Heart left ventricle (tissue), 16 donors: ENCODE measurements at regions not wholly inside any gene's neighbourhood (a gene's known extent, or its start where the extent isn't known, plus 50 kb on each side); places are given as distances from the start of the nearest gene placed in this dataset.
"Not testable (repeated sequence)": the region's sequence is repeated elsewhere in the genome, so short reads cannot be mapped to it uniquely, and the experiment has no call there.

Experiments used
- ATAC-seq, 4 donors: fragments of 200-7000 bp; cut with Tn5 transposase; one replicate each; pipeline ENCODE4 v1.9.1; 2020 to 2022; ENCODE audit warnings: moderate library complexity in 4 of 4, mild to moderate bottlenecking in 3 of 4, moderate number of reproducible peaks in 1 of 4
- DNase-seq, 5 donors: peaks; one replicate each; pipeline ENCODE4 v3.0.0-alpha.2; 2020
- H3K27ac ChIP-seq, 12 donors: fragments of 200-600 bp; sonication (generic) in 4 of 12; one replicate each; pipeline versions ENCODE4 v1.5.0 to v1.8.0; 2016 to 2022; ENCODE audit warnings: mild to moderate bottlenecking in 2 of 12
- H3K27me3 ChIP-seq, 9 donors: fragments of 200-600 bp; sonication (generic) in 2 of 9; one replicate each; pipeline versions ENCODE4 v1.5.1 to v1.8.0; 2016 to 2022; ENCODE audit warnings: mild to moderate bottlenecking in 3 of 9
- H3K36me3 ChIP-seq, 9 donors: fragments of 200-600 bp; sonication (generic) in 2 of 9; one replicate each; pipeline versions ENCODE4 v1.5.0 to v1.8.0; 2018 to 2022; ENCODE audit warnings: mild to moderate bottlenecking in 2 of 9
- H3K4me1 ChIP-seq, 12 donors: fragments of 200-600 bp; sonication (generic) in 4 of 12; one replicate each; pipeline versions ENCODE4 v1.5.0 to v1.8.0; 2016 to 2022; ENCODE audit warnings: mild to moderate bottlenecking in 3 of 12
- H3K4me3 ChIP-seq, 12 donors: fragments of 200-600 bp; sonication (generic) in 4 of 12; one replicate each; pipeline versions ENCODE4 v1.5.0 to v1.8.0; 2017 to 2022; ENCODE audit warnings: mild to moderate bottlenecking in 9 of 12, moderate library complexity in 4 of 12
- H3K9me3 ChIP-seq, 12 donors: fragments of 200-600 bp; sonication (generic) in 4 of 12; one replicate each; pipeline versions ENCODE4 v1.5.0 to v1.8.0; 2016 to 2022; ENCODE audit warnings: mild to moderate bottlenecking in 1 of 12
- POLR2A ChIP-seq, 2 donors: fragments of 450-650 bp; IDR thresholded peaks; one replicate each; pipeline ENCODE4 v1.6.1; 2017; ENCODE audit warnings: antibody characterized with exemption in 2 of 2, mild to moderate bottlenecking in 2 of 2, moderate library complexity in 2 of 2
- WGBS, 4 donors: extraction: QIAGEN DNeasy Blood & Tissue Kit in 2 of 4; methylation state at CpG; one replicate each; pipeline versions ENCODE4 v1.1.5 to v1.1.7; 2013 to 2018; 5-methylcytosine and 5-hydroxymethylcytosine counted together
- intact Hi-C, 10 donors: fragments of 100-400 bp; cut with DNase I; formaldehyde crosslinking; loops; one replicate each; pipeline versions ENCODE4 v1.11.1 to v1.14.2; 2022
- TF ChIP-seq, protein P1 (sequence below), 12 donors: fragments of 200-600 bp; sonication (generic) in 4 of 12; IDR thresholded peaks; one replicate each; pipeline versions ENCODE4 v1.5.0 to v1.8.0; 2018 to 2022; ENCODE audit warnings: antibody characterized with exemption in 12 of 12, mild to moderate bottlenecking in 5 of 12
- donor health status: ischemic (EF 13 %, LVEDD 7.1; RV severe dilation, severe dysfunction).
- donor health status: healthy with polysubstance abuse.
- donor health status: DM: no; HTN: yes; CAD: no.
- donor health status: DM: no; HTN: no; CAD: no.
- donor health status: ischemic (EF 25% LVEDD 6.9; RV normal size, moderate dysfunction).
- donor health status: ischemic (EF 25% LVEDD 5.7; RV mildly dilated, moderate dysfunction).
- donor health status: healthy.
- donor health status: DM: yes; HTN: yes; CAD: no.
- donor health status: ischemic (EF 35%, LVEDD 5.7; RV mildly dilated, moderate dysfunction).
- donor health status: nonischemic (EF 11% LVEDD 7.7; RV severe dilation, severe dysfunction).
- donor health status: DM: yes; HTN: yes; CAD: no.
- donor health status: PGD.
- donor health status: ischemic (EF 29% LVEDD 5.4; RV normal size, mild dysfunction).
- donor health status: nonischemic (EF 23%, LVEDD 6.1; RV moderate dilation, normal function).

DNA sequence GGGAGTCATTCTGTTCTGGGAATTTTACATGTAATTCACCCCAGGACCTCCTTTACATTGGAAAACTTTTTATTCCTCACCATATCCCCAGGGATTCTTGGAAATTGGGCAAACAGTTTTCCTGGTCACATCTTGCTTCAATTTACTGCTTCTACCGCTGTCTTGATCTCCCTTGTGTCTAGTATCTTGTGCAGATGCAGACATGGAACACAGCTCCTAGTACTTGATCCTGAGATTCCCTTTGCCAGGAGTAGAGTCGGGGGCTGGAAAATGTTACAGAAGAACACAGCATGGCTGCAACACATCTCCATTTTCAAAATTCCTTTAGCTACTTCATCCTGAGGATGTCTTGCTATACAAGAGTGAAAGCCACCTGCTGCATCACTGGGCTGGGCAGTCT, 472.8 kb downstream of the PLCL1 start:
- DNase-seq (no peak), ATAC-seq (no peak)
- Histone ChIP-seq H3K4me3 (no peak overlapping the region), H3K9me3 (no peaks in the 10 kb centered on the region), H3K4me1 (peaks cover 0 to 3% (median 0%) of the 10 kb centered on the region in 12 donors), H3K27me3 (no peaks in the 10 kb centered on the region), H3K27ac (no peak overlapping the region), H3K36me3 (no peaks in the 10 kb centered on the region)
- intact Hi-C loops = loop anchor here in 1 of 10 donors (10.0 kb wide), 1 partner anchor 142 kb away; no protein-coding TSS in a partner anchor
- TF ChIP-seq POLR2A (IDR thresholded peaks at IDR 0.05) = no peak
- TF ChIP-seq, protein P1, sequence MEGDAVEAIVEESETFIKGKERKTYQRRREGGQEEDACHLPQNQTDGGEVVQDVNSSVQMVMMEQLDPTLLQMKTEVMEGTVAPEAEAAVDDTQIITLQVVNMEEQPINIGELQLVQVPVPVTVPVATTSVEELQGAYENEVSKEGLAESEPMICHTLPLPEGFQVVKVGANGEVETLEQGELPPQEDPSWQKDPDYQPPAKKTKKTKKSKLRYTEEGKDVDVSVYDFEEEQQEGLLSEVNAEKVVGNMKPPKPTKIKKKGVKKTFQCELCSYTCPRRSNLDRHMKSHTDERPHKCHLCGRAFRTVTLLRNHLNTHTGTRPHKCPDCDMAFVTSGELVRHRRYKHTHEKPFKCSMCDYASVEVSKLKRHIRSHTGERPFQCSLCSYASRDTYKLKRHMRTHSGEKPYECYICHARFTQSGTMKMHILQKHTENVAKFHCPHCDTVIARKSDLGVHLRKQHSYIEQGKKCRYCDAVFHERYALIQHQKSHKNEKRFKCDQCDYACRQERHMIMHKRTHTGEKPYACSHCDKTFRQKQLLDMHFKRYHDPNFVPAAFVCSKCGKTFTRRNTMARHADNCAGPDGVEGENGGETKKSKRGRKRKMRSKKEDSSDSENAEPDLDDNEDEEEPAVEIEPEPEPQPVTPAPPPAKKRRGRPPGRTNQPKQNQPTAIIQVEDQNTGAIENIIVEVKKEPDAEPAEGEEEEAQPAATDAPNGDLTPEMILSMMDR (IDR thresholded peaks at IDR 0.05) = no peak
- WGBS, 4 donors = 81 to 85% (median 83%) methylated on average over 2 of the region's 2 CpGs

DNA sequence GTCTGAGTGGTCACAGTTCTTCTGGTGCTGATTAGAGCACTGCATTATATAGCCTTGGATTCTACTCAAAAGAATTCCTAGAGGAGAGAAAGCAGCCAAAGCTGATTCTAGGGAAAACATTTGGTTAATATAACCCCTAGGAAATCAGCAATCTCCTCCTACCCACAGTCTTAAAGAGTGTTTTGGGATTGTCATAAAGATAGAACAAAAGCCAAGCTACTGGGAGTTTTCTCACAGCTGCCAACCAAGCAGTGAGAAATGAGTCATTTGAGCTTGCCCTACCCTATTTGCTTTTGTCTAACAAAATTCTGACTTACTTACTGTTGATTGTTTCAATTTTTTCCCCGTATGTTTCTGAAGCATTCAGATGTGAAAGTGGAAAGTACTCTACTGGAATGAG, 469.3 kb downstream of the PLCL1 start:
- Histone ChIP-seq H3K27ac (no peak overlapping the region), H3K27me3 (no peaks in the 10 kb centered on the region), H3K36me3 (no peaks in the 10 kb centered on the region), H3K9me3 (no peaks in the 10 kb centered on the region), H3K4me1 (peaks cover 0 to 3% (median 0%) of the 10 kb centered on the region in 12 donors), H3K4me3 (no peak overlapping the region)
- ATAC-seq = no peak
- TF ChIP-seq POLR2A (IDR thresholded peaks at IDR 0.05) = no peak
- TF ChIP-seq, protein P1 (IDR thresholded peaks at IDR 0.05) = no peak
- DNase-seq = no peak
- intact Hi-C loops = loop anchor here in 1 of 10 donors (10.0 kb wide), 1 partner anchor 139 kb away; no protein-coding TSS in a partner anchor
- WGBS, 4 donors = 43 to 67% (median 61%) methylated on average over 1 of the region's 1 CpG

DNA sequence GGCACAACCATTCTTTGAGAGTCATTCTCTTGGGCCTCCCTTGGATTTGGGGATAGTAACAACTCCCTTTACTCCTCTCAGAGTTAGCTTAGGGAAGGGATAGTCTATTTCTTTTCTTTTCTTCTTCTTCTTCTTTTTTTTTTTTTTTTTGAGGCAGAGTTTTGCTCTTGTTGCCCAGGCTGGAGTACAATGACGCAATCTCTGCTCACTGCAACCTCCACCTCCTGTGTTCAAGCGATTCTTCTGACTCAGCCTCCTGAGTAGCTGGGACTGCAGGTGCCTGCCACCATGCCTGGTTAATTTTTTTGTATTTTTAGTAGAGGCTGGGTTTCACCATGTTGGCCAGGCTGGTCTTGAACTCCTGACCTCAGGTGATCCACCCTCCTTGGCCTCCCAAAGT, 465.8 kb downstream of the PLCL1 start:
- H3K9me3 ChIP-seq, DNase-seq, H3K4me1 ChIP-seq, ATAC-seq, H3K4me3 ChIP-seq, H3K27ac ChIP-seq, H3K36me3 ChIP-seq, H3K27me3 ChIP-seq: not testable (repeated sequence)
- intact Hi-C loops = loop anchor here in 1 of 10 donors (10.0 kb wide), 1 partner anchor 135 kb away; no protein-coding TSS in a partner anchor
- WGBS, 4 donors = 92 to 98% (median 94%) methylated on average over 2 of the region's 2 CpGs

DNA sequence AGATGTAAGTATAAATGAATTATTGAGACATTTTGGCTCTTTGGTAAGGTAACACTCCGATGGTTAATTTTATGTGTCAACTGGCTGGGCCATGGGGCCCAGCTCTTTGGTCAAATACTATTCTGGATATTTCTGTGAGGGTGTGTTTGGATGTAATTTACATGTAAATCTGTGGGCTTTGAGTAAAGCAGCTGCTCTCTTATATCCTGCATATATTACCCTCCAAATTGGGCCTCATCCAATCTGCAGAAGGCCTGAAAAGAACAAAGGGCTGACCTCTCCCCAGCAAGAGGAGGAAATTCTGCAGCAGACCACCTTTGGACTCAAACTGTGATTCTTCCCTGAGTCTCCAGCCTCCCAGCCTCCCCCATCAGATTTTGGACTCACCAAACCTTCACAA, 464.1 kb downstream of the PLCL1 start:
- H3K27me3 ChIP-seq = no peaks in the 10 kb centered on the region
- peaks cover 0 to 3% (median 0%) of the 10 kb centered on the region in 12 donors for H3K4me1 ChIP-seq
- H3K4me3 ChIP-seq = no peak overlapping the region
- no peak overlapping the region for H3K27ac ChIP-seq
- ATAC-seq (no peak), DNase-seq (no peak)
- H3K9me3 ChIP-seq = no peaks in the 10 kb centered on the region
- H3K36me3 ChIP-seq = no peaks in the 10 kb centered on the region
- intact Hi-C loops = no loop called here
- WGBS, 4 donors = 92 to 98% (median 95%) methylated on average over 1 of the region's 1 CpG
- no peak for TF ChIP-seq POLR2A (IDR thresholded peaks at IDR 0.05)
- TF ChIP-seq, protein P1 (IDR thresholded peaks at IDR 0.05) = no peak

DNA sequence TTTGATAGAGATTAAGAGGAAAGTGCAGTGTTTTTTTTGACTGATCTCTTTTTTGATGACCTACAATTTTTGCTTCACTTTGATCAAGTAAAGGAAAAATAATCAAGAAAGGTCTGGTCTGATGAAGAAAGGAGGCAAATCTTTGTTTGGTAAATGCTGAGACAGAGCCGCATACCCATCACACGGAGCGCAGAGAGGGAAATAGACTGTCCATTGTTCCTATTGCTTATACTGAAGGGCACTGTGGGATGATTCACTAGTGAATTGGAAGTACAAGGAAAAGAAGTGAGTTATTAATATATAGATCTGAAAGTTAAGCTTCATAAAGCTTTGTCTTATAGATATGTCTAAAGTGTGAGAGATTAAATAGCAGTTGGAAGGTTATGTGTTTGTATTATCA, 455.1 kb downstream of the PLCL1 start:
- Histone ChIP-seq H3K4me1 (peaks cover 0 to 5% (median 0%) of the 10 kb centered on the region in 12 donors), H3K27ac (no peak overlapping the region), H3K9me3 (no peaks in the 10 kb centered on the region), H3K27me3 (no peaks in the 10 kb centered on the region), H3K36me3 (no peaks in the 10 kb centered on the region), H3K4me3 (no peak overlapping the region)
- intact Hi-C loops = no loop called here
- 87 to 93% (median 90%) methylated on average over 3 of the region's 3 CpGs for WGBS, 4 donors
- DNase-seq (no peak), ATAC-seq (no peak)
- TF ChIP-seq, protein P1 (IDR thresholded peaks at IDR 0.05) = no peak
- no peak for TF ChIP-seq POLR2A (IDR thresholded peaks at IDR 0.05)
